ENCODE measurements at regions not wholly inside any gene's neighbourhood (a gene's known extent, or its start where the extent isn't known, plus 50 kb on each side); places are given as distances from the start of the nearest gene placed in this dataset.

- peak; percentile 58 for DNase-seq
These were observed 156.2 kb downstream of the MELK start for GRCh38 chr9:36728651-36729520.

DNA sequence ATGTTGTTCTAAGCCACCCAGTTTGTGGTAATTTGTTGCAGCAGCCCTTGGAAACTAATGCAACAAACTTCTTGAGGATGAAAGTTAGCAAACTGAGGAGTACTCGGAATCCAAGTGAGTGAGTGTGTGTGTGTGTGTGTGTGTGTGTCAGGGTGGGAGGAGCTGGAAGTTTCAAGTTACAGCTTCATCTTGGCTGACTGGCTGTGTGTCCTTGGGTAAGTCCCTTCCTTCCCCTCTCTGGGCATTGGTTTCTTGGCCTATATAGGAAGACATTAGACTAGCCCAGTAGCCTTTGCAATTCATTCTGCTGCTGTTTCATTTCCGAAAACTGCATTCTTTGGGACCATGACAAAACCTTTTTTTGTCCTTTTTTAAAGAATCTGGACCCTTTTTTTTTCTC, 157.2 kb downstream of the MELK start:
- peak; percentile 4 for DNase-seq

DNA sequence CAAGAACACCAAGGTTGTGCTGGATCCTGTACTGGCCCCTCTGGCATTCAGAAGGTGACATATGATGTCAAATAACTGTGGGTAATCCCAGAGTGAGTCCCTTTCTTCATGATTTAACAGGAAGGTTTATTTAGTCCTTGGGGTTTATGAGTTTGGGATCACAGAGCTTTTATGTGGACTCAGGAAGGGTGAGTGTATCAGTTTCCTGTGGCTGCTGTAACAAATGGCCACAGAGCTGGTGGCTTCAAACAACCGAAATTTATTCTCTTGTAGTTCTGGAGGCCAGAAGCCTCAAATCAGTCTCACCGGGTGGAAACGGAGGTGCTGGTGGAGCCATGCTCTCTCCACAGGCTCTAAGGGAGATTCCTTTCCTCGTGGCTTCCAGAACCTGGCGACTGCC, 157.7 kb downstream of the MELK start:
- DNase-seq = no peak

DNA sequence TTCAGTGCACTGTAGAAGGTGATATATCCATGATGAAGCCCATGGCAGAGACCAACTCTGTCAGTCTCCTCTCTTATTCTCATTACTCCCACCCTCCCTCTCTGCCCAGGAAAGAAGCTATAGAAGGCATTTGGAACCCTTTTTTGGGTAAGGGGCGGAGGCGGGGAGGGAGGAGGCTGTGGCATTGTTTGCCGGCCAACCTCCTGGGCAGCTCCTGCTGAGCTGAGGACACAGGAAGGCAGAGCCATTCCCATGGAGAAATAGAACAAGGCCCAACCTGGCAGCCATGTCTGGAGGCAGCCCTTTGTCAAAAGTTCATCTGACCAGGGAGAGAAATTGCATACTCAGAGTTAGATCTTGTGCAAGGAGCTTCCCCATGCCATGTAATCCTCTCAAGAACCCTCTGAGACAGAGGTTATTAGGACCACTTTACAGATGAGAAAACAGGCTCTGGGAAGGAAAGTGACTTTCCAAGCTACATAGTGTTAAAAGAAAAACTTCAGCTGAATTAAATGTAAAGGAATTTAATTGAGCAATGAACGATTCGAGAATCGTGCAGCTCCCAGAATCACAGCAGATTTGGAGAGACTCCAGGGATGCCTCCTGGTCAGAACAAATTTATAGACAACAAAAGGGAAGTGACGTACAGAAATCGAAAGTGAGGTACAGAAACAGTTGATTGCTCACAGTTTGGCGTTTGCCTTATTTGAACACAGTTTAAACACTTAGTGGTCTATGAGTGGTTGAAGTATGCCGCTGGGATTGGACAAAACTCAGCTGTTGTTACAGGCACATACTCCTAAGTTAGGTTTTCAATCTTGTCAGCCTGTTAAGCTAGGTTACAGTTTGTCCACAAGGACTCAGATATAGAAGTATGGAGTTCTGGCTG, 158.6 kb downstream of the MELK start:
- no peak for DNase-seq

DNA sequence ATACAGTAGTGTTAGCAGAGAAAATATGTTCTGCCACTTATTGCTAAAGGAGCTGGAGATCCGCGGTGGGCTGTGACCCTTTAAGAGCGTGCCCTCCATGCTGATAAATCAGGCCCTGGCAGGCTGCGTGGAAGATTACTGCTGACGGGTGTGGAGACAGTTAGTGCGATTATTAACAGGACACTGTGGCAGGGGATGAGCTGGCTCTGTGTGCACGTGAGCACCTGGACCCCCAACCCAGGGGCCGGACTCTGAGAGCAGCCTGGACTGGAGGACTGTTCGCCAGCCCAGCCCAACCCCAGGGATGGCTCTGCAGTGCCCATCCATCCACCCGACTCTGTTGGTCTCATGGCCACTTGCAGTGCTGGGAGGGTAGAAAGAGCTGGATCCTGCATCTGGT, 162.0 kb downstream of the MELK start:
- no peak for DNase-seq

GRCh38 chr9:36736648-36737047, 164.0 kb downstream of the MELK start:
- DNase-seq = no peak

GRCh38 chr9:36738318-36738976, 165.8 kb downstream of the MELK start:
- no peak for DNase-seq

DNA sequence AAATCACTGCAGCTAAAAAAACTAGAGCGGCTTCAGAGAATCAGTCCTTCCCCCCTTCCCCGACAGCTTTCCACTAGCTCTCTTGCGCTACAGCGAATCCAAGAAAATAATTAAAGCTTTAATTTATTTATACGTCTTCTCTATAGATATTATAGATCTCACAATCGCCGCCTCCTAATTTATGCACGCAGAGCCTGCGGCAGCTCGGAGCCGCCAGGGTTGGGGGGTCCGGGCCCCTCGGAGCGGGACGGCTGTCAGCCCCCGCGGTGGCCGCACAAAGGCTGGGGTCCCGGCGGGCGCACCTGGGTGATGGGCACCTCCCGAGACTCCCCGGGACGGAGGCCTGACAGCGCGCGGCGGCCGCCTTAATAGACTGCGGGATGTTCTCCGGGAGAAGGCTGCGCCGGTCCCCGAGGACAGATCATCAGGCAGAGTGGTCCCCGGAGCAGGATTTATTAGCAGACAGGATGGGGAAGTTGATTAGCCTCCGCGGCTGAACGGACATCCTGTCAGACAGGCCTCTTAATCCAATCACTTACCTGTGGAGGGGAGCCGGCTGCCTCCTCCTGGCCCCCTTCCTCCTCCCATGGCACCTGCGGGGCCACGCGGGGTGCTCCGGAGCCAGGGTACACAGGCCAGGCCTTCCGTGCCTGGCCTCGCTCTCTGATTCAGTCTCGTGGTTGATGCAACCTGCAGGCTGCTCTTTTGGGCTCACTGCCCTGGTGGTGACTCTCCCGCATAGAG, 166.8 kb downstream of the MELK start:
- DNase-seq = no peak

- DNase-seq = no peak
These were observed 169.6 kb downstream of the MELK start for GRCh38 chr9:36742264-36742663.

DNA sequence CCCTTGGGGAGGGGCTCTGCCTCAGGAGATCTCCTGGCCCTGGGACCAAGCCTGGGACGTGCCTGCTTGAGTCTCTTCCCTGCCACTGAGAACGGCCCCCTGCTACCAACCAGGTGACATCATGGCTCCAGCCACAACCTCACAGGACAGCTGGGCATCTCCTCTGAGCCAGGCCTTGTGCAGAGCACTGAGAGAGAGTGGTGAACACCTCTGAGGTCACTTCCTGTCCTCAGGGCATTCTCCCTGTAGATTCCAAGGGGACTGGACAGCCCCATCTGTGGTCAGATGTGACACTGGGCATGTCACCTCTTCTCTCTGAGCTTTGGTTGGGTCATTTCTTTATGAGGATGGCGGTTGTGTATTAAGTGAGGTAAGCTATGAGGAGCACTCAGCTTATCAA, 172.0 kb downstream of the MELK start:
- DNase-seq = no peak

DNA sequence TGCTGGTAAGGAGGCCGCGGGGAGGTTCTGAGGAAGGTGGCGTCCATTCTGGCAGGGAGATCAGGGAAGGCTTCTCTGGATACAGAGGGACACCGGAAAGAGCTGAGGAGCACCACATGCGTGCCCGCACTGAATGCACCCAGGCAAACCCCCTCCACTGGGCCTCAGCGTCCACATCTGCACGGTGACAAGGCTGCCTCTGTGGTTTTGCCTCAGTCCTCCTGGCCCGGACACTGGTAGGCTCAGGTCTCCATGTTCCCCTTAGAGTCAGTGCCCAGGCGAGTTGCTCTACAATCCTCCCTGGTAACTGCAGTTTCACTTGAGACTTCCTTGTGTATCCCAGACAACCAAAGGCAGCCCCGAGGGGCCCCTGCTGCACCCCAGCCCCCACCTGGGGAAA, 173.3 kb downstream of the MELK start:
- no peak for DNase-seq

- no peak for DNase-seq
These were observed 173.7 kb downstream of the MELK start for GRCh38 chr9:36746415-36746814.

- DNase-seq = peak; percentile 53
These were observed 175.7 kb downstream of the MELK start for GRCh38 chr9:36748322-36748899.

DNA sequence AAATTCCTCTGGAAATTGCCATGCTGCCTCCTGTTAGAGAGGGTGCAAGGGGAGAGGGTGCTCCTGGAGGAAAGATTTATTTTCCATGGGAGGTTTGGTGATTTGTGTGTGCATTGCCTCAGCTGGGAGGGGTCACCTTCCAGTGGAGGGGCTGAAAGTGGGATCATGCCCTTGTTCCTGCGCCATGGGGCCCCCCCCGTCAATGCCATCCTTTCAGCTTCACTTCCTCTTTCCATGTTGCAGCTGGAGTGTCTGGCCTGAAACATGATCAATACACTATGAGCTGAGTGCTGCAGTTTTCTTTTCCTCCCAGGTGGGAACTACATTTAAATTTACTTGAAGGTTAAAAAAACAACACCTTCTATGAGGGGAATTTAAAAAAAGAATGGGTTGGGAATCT, 176.8 kb downstream of the MELK start:
- DNase-seq = no peak

- no peak for DNase-seq
These were observed 177.9 kb downstream of the MELK start for GRCh38 chr9:36750630-36751029.

DNA sequence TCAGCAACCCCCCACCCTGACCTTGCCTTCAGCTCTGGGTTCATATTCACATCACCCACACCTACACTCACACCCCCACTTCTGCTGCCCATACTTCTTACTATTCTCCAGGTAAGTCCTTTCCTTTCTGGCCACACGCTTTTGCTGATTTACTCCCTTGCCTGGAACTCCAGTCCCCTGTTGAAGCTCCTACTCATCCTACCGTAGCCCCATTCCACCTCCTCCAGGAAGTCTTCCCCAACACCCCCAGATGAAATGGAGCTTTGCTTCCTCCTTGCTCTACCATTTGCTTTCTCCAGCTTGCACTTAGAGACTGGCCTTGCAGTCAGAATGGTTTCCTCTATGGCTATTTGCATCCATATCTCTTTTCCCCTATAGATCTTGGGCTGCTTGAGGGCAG, 182.3 kb downstream of the MELK start:
- no peak for DNase-seq

DNA sequence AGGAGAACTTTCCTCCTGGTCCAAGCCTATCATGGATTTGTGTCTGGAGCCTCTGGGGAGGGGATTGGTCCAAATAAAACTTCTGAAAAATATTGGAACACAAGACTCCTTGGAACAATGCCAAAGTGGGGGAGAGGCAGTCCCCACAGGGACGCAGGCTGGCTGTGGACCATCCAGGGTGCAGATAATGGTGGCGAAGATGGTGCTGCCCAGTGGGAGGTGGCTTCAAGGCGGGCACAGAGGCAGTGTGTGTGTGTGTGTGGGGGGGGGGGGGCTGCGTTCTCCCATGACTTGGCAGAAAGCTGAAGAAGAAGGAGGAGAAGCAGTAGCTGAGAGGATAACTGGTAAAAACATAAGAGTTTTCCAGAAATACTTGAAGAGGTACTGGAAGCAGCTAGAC, 186.4 kb downstream of the MELK start:
- DNase-seq = no peak

DNA sequence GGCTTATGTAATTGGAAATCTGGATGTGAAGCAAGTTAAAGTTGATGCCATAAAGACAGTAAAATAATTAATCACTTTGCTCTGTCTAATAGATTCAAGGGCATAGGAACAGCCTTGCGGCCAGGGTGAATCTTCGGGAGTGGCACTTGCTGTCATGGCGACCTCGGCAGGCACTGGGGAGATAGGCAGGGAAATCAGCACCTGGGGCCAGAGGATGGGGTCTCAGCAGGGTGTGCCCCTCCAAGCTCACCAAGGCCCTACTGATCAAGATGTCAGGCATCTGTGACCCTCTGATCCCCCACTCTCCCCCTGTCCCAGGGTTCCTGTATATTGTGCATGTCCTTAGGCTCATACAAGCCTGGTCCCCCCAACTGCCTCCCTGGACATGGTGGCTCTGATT, 187.3 kb downstream of the MELK start:
- no peak for DNase-seq

DNA sequence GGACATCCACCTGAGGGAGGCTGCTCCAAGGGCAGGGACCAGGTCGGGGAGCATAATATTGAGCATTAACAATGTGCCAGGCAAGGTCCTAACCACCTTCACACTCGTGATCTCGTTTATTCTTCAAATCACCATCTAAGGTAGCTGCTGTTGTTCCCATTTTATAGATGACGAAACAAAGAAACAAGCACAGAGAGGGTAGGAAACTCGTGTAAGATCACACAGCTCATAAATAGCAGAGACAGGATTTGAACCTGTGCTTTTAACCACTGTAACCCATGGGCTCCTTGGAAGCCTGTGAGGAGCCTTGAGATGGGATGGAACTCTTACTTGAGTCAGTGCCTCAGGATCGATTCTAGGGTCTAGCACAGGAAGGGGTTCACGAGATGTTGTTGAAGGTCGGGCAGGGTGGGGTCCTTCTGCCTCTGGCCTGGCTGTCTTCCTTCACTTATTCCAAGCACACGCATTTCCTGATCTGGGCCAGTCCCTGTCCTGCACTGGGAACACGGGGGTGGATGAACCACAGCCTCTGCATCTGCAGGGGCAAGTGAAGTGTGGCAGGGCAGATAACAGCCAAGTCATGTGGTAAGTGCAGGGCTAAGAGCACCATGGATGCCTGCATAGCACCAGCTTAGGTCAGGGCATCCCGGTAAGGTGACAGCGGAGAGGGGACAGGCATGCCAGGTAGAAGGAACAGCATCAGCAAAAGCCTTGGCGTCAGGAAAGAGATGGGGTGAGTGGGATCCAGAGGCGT, 188.1 kb downstream of the MELK start:
- DNase-seq = no peak

- DNase-seq = no peak
These were observed 190.3 kb downstream of the MELK start for GRCh38 chr9:36762958-36763357.

- DNase-seq = no peak
These were observed 191.1 kb downstream of the MELK start for GRCh38 chr9:36763778-36764177.

Data from fibroblast of skin of scalp (primary cell).